GM23338 (cell line): ENCODE measurements at regions not wholly inside any gene's neighbourhood (a gene's known extent, or its start where the extent isn't known, plus 50 kb on each side); places are given as distances from the start of the nearest gene placed in this dataset.

Source experiments
- CREB1 ChIP-seq: fragments of 250-450 bp; sonication (Bioruptor Pico); IDR thresholded peaks from 2 replicates; pipeline ENCODE4 v1.5.0; 2020; ENCODE audit warnings: low read depth, mild to moderate bottlenecking, moderate library complexity
- CTCF ChIP-seq, 2 experiments: fragments of 200-600 bp in 1 of 2; sonication (generic) in 1 of 2; conservative IDR thresholded peaks; 2 replicates each; pipeline versions ENCODE4 v1.5.1 to v1.6.1; 2016 to 2017; ENCODE audit warnings: antibody characterized with exemption in 2 of 2, low read depth in 2 of 2, mild to moderate bottlenecking in 2 of 2, moderate library complexity in 1 of 2
- ETS1 ChIP-seq: IDR thresholded peaks from 2 replicates; pipeline ENCODE4 v1.6.1; 2016; ENCODE audit warnings: antibody characterized with exemption
- EZH2 ChIP-seq: fragments of 200-600 bp; sonication (generic); IDR thresholded peaks from one replicate; pipeline ENCODE4 v1.8.0; 2017; ENCODE audit warnings: antibody characterized with exemption, mild to moderate bottlenecking, low read depth; ENCODE audit not compliant: unreplicated experiment
- EZH2phosphoT487 ChIP-seq: fragments of 200-600 bp; sonication (generic); IDR thresholded peaks from one replicate; pipeline ENCODE4 v1.8.1; 2018; ENCODE audit warnings: antibody characterized with exemption; ENCODE audit not compliant: unreplicated experiment
- NANOG ChIP-seq: IDR thresholded peaks from 2 replicates; pipeline ENCODE4 v1.6.1; 2016; ENCODE audit warnings: antibody characterized with exemption, borderline replicate concordance
- POLR2AphosphoS5 ChIP-seq: IDR thresholded peaks from 2 replicates; pipeline ENCODE4 v1.6.1; 2016; ENCODE audit warnings: antibody characterized with exemption, low read depth
- REST ChIP-seq: IDR thresholded peaks from one replicate; pipeline ENCODE4 v1.6.1; 2018; ENCODE audit warnings: antibody characterized with exemption; ENCODE audit not compliant: unreplicated experiment
- STAT1 ChIP-seq: IDR thresholded peaks from one replicate; pipeline ENCODE4 v1.6.1; 2016; ENCODE audit warnings: antibody characterized with exemption; ENCODE audit not compliant: unreplicated experiment
- ZNF331 ChIP-seq: fragments of 250-450 bp; sonication (Bioruptor Pico); IDR thresholded peaks from 2 replicates; pipeline ENCODE4 v1.5.0; 2020; ENCODE audit warnings: low read depth, mild to moderate bottlenecking, moderate library complexity

GRCh38 chr6:12576389-12576788 lies 140.2 kb upstream of the PHACTR1 start:
- no peak for TF ChIP-seq CTCF (conservative IDR thresholded peaks at IDR 0.05; ENCODE audit: low read depth in 2 of 2)
- TF ChIP-seq EZH2: no peak
- TF ChIP-seq EZH2phosphoT487: no peak
- no peak for TF ChIP-seq POLR2AphosphoS5
- TF ChIP-seq ETS1: no peak
- TF ChIP-seq REST: no peak
- no peak for TF ChIP-seq CREB1 (CRISPR knock-in tag)
- no peak for TF ChIP-seq STAT1
- TF ChIP-seq ZNF331 (CRISPR knock-in tag): no peak
- TF ChIP-seq NANOG: no peak
